GM11168 (cell line): ENCODE measurements at regions not wholly inside any gene's neighbourhood (a gene's known extent, or its start where the extent isn't known, plus 50 kb on each side); places are given as distances from the start of the nearest gene placed in this dataset.

Experiments used
- in situ Hi-C: fragments of 300-500 bp; cut with MboI; formaldehyde crosslinking; loops from one replicate; pipeline ENCODE4 v1.12.0; 2022; ENCODE audit warnings: low sequenced_read_pairs; ENCODE audit not compliant: unreplicated experiment

- in situ Hi-C loops = no loop called here
These were observed 476.4 kb downstream of the TOX3 start for GRCh38 chr16:52070341-52071057.

GRCh38 chr16:52069866-52070265 lies 477.1 kb downstream of the TOX3 start:
- in situ Hi-C loops = no loop called here

GRCh38 chr16:52068447-52069074 lies 478.4 kb downstream of the TOX3 start:
- in situ Hi-C loops = no loop called here

- in situ Hi-C loops = no loop called here
These were observed 480.0 kb downstream of the TOX3 start for GRCh38 chr16:52066962-52067361.

- in situ Hi-C loops = no loop called here
These were observed 490.7 kb downstream of the TOX3 start for GRCh38 chr16:52056259-52056658.

GRCh38 chr16:52055381-52055780 lies 491.6 kb downstream of the TOX3 start:
- in situ Hi-C loops = no loop called here

- in situ Hi-C loops = no loop called here
These were observed 492.6 kb downstream of the TOX3 start for GRCh38 chr16:52054326-52054725.

- in situ Hi-C loops = no loop called here
These were observed 494.1 kb downstream of the TOX3 start for GRCh38 chr16:52052818-52053217.

- in situ Hi-C loops = no loop called here
These were observed 495.4 kb downstream of the TOX3 start for GRCh38 chr16:52051414-52052172.

- in situ Hi-C loops = no loop called here
These were observed 496.5 kb downstream of the TOX3 start for GRCh38 chr16:52050418-52050817.

GRCh38 chr16:52035436-52035835 lies 511.5 kb downstream of the TOX3 start:
- in situ Hi-C loops = no loop called here

GRCh38 chr16:52034830-52035229 lies 512.1 kb downstream of the TOX3 start:
- in situ Hi-C loops = no loop called here

- in situ Hi-C loops = no loop called here
These were observed 513.0 kb downstream of the TOX3 start for GRCh38 chr16:52033992-52034391.

GRCh38 chr16:52022980-52023379 lies 524.0 kb downstream of the TOX3 start:
- in situ Hi-C loops = no loop called here

- in situ Hi-C loops = no loop called here
These were observed 524.8 kb downstream of the TOX3 start for GRCh38 chr16:52022177-52022576.

GRCh38 chr16:52016387-52016786 lies 530.6 kb downstream of the TOX3 start:
- in situ Hi-C loops = no loop called here

GRCh38 chr16:52005551-52005950 lies 541.4 kb downstream of the TOX3 start:
- in situ Hi-C loops = no loop called here

GRCh38 chr16:52004343-52004742 lies 542.6 kb downstream of the TOX3 start:
- in situ Hi-C loops = no loop called here

GRCh38 chr16:52002026-52002425 lies 544.9 kb downstream of the TOX3 start:
- in situ Hi-C loops = no loop called here

- in situ Hi-C loops = no loop called here
These were observed 550.4 kb downstream of the TOX3 start for GRCh38 chr16:51996516-51996915.

- in situ Hi-C loops = no loop called here
These were observed 552.3 kb downstream of the TOX3 start for GRCh38 chr16:51994597-51994996.
